Uterus (tissue), 2 donors: ENCODE measurements at regions not wholly inside any gene's neighbourhood (a gene's known extent, or its start where the extent isn't known, plus 50 kb on each side); places are given as distances from the start of the nearest gene placed in this dataset.

Experiments
- POLR2A ChIP-seq, 2 donors: fragments of 450-650 bp; IDR thresholded peaks; one replicate each; pipeline ENCODE4 v1.6.1; 2016; ENCODE audit warnings: antibody characterized with exemption in 2 of 2, mild to moderate bottlenecking in 1 of 2, moderate library complexity in 1 of 2
- TF ChIP-seq, protein P1 (sequence below), 4 experiments: fragments of 200-600 bp in 2 of 4; fragments of 450-650 bp in 2 of 4; sonication (generic) in 2 of 4; IDR thresholded peaks; one replicate each; pipeline ENCODE4 v1.5.1; 2016 to 2019; ENCODE audit warnings: antibody characterized with exemption in 4 of 4, mild to moderate bottlenecking in 2 of 4, moderate library complexity in 1 of 4

- TF ChIP-seq, protein P1, sequence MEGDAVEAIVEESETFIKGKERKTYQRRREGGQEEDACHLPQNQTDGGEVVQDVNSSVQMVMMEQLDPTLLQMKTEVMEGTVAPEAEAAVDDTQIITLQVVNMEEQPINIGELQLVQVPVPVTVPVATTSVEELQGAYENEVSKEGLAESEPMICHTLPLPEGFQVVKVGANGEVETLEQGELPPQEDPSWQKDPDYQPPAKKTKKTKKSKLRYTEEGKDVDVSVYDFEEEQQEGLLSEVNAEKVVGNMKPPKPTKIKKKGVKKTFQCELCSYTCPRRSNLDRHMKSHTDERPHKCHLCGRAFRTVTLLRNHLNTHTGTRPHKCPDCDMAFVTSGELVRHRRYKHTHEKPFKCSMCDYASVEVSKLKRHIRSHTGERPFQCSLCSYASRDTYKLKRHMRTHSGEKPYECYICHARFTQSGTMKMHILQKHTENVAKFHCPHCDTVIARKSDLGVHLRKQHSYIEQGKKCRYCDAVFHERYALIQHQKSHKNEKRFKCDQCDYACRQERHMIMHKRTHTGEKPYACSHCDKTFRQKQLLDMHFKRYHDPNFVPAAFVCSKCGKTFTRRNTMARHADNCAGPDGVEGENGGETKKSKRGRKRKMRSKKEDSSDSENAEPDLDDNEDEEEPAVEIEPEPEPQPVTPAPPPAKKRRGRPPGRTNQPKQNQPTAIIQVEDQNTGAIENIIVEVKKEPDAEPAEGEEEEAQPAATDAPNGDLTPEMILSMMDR (IDR thresholded peaks at IDR 0.05): no peak
- no peak for TF ChIP-seq POLR2A (IDR thresholded peaks at IDR 0.05)
Observed at GRCh38 chr18:10274301-10274700, 180.1 kb upstream of the APCDD1 start.
